ENCODE measurements at regions not wholly inside any gene's neighbourhood (a gene's known extent, or its start where the extent isn't known, plus 50 kb on each side); places are given as distances from the start of the nearest gene placed in this dataset.

GRCh38 chr17:5881849-5882248, 188.3 kb upstream of the WSCD1 start:
- H3K9me3 ChIP-seq (ENCODE audit: control insufficient read depth, insufficient read depth, low read length): no peaks in the 10 kb centered on the region; the same call in 1 of the 2 replicates
- H3K4ac ChIP-seq (ENCODE audit: low read depth, low read length): no peak overlapping the region
- no CpG with 5 or more reads among the region's 6 CpGs for WGBS, 2 experiments (ENCODE audit: extremely low coverage in 2 of 2, insufficient read length in 1 of 2)
- no peak overlapping the region for H3K4me3 ChIP-seq (ENCODE audit: insufficient read depth, low read depth, low read length)
- H2BK20ac ChIP-seq (ENCODE audit: low read depth, low read length): no peak overlapping the region
- ChIA-PET POLR2A (ENCODE audit: unreplicated experiment) (no interaction called here), CTCF (no interaction called here)
- H3K36me3 ChIP-seq (ENCODE audit: control insufficient read depth, insufficient read depth, low read length): no peaks in the 10 kb centered on the region
- H4K20me1 ChIP-seq (ENCODE audit: insufficient read depth, low read length): no peaks in the 10 kb centered on the region
- in situ Hi-C loops (cut with MboI; ENCODE audit: low sequenced_read_pairs) (no loop called here), dilution Hi-C loops (cut with HindIII; ENCODE audit: low sequenced_read_pairs, unreplicated experiment) (no loop called here), intact Hi-C loops (cut with micrococcal nuclease) (no loop called here)
- H4K8ac ChIP-seq (ENCODE audit: low read depth in 2 of 2, low read length in 2 of 2): no peak overlapping the region
- H3K9ac ChIP-seq (ENCODE audit: low read depth, low read length): no peak overlapping the region
- no peaks in the 10 kb centered on the region for H3K79me1 ChIP-seq (ENCODE audit: low read depth in 1 of 2, low read length in 2 of 2)
- no peak overlapping the region for H2BK5ac ChIP-seq (ENCODE audit: low read depth, low read length, poor library complexity, severe bottlenecking)
- H3K4me2 ChIP-seq (ENCODE audit: low read depth, low read length): no peak overlapping the region
- H2AK5ac ChIP-seq (ENCODE audit: low read depth, low read length): no peak overlapping the region
- no peak overlapping the region for H2BK120ac ChIP-seq (ENCODE audit: low read depth, low read length)
- H3K9me1 ChIP-seq (ENCODE audit: insufficient read depth, low read length): no peaks in the 10 kb centered on the region
- no peak overlapping the region for H3K18ac ChIP-seq (ENCODE audit: low read depth, low read length)
- H2AK9ac ChIP-seq (replicated peaks; ENCODE audit: low read depth, low read length, poor library complexity): no peak overlapping the region
- H3K56ac ChIP-seq (ENCODE audit: extremely low read depth, insufficient read depth, low read length): no peak overlapping the region
- no peak overlapping the region for H2BK15ac ChIP-seq (ENCODE audit: low read depth, low read length)
- DNase-seq (no peak), ATAC-seq (ENCODE audit: low read depth) (no peak)
- TF ChIP-seq CTCF (conservative IDR thresholded peaks at IDR 0.05; ENCODE audit: low read depth, low read length) (no peak), MAFK (IDR thresholded peaks at IDR 0.05; ENCODE audit: low read depth, low read length) (no peak), BHLHE40 (IDR thresholded peaks at IDR 0.05; ENCODE audit: low read depth, low read length) (no peak), SMC3 (IDR thresholded peaks at IDR 0.05; ENCODE audit: low read depth, low read length) (no peak), NFE2L2 (IDR thresholded peaks at IDR 0.05; ENCODE audit: low read depth, low read length) (no peak), CHD1 (IDR thresholded peaks at IDR 0.05; ENCODE audit: low read depth, low read length) (no peak), CEBPB (IDR thresholded peaks at IDR 0.05; ENCODE audit: low read depth, low read length) (no peak), POLR2A (IDR thresholded peaks at IDR 0.05; ENCODE audit: low read depth, low read length) (no peak), MAZ (IDR thresholded peaks at IDR 0.05; ENCODE audit: borderline replicate concordance, low read depth, low read length) (no peak), FOS (IDR thresholded peaks at IDR 0.05; ENCODE audit: low read depth, low read length) (no peak), ELK1 (IDR thresholded peaks at IDR 0.05; ENCODE audit: borderline replicate concordance, low read depth, low read length) (no peak)
- H4K5ac ChIP-seq (ENCODE audit: low read depth, low read length): no peak overlapping the region
- H3K27ac ChIP-seq (ENCODE audit: insufficient read depth, low read length): no peak overlapping the region
- no peaks in the 10 kb centered on the region for H3K27me3 ChIP-seq (ENCODE audit: control insufficient read depth, insufficient read depth, low read length)
- H4K91ac ChIP-seq (ENCODE audit: insufficient read depth, low read depth, low read length): no peak overlapping the region
- no peak overlapping the region for H3K14ac ChIP-seq (replicated peaks; ENCODE audit: low read depth, low read length)
- H2AFZ ChIP-seq (replicated peaks; ENCODE audit: low read length, poor library complexity): no peak overlapping the region
- H3K23ac ChIP-seq (ENCODE audit: low read depth, low read length): no peak overlapping the region
- BruUV-seq (replicated peaks): no TSS peak
- no peaks in the 10 kb centered on the region for H3K4me1 ChIP-seq (ENCODE audit: control insufficient read depth, insufficient read depth, low read length)
